ENCODE measurements at regions not wholly inside any gene's neighbourhood (a gene's known extent, or its start where the extent isn't known, plus 50 kb on each side); places are given as distances from the start of the nearest gene placed in this dataset.

GRCh38 chr4:3834663-3835521 is 68.7 kb downstream of the ADRA2C start:
- no peak for TF ChIP-seq CTCF (IDR thresholded peaks at IDR 0.05; ENCODE audit: low read depth, low read length)
- no peak for TF ChIP-seq EZH2phosphoT487 (IDR thresholded peaks at IDR 0.05; ENCODE audit: low read depth)

Measured in OCI-LY3 (cell line).